ENCODE measurements at regions not wholly inside any gene's neighbourhood (a gene's known extent, or its start where the extent isn't known, plus 50 kb on each side); places are given as distances from the start of the nearest gene placed in this dataset.

- FAIRE-seq (no peak), DNase-seq (ENCODE audit: low spot score) (no peak), ATAC-seq (peak; percentile 32; the same call in 2 of the 3 replicates)
- Histone ChIP-seq H3K36me3 (replicated peaks in 1 of 2; ENCODE audit: control insufficient read depth in 1 of 2, insufficient read depth in 2 of 2, low read length in 2 of 2) (no peaks in the 10 kb centered on the region), H3K4me3 (replicated peaks in 1 of 3; ENCODE audit: insufficient read depth in 1 of 3, low read depth in 2 of 3, low read length in 3 of 3) (no peak overlapping the region), H4K20me1 (ENCODE audit: insufficient read depth, low read length) (no peaks in the 10 kb centered on the region), H3K9ac (ENCODE audit: insufficient read depth, low read depth, low read length) (no peak overlapping the region), H3K9me3 (ENCODE audit: low read length) (no peaks in the 10 kb centered on the region), H3K79me2 (ENCODE audit: insufficient read depth, low read length) (no peaks in the 10 kb centered on the region), H2AFZ (ENCODE audit: low read length) (no peak overlapping the region), H3K27ac (ENCODE audit: extremely low read length, insufficient read depth, low read length) (no peak overlapping the region), H3K4me2 (ENCODE audit: low read depth, low read length) (no peak overlapping the region), H3K27me3 (ENCODE audit: control insufficient read depth in 1 of 2, insufficient read depth in 2 of 2, low read length in 2 of 2) (peaks cover 6 to 44% of the 10 kb centered on the region in 2 experiments), H3K4me1 (ENCODE audit: insufficient read depth, low read length) (no peaks in the 10 kb centered on the region)
- POLR2A ChIA-PET, result no interaction called here
- TF ChIP-seq PREB (CRISPR knock-in tag; IDR thresholded peaks at IDR 0.05), result no peak
- TF ChIP-seq NCOA5 (CRISPR knock-in tag; IDR thresholded peaks at IDR 0.05), result no peak
- no peak for TF ChIP-seq POLR2A (IDR thresholded peaks at IDR 0.05; ENCODE audit: insufficient read depth in 1 of 2, low read depth in 2 of 2, low read length in 2 of 2)
- TF ChIP-seq PHF5A (CRISPR knock-in tag; IDR thresholded peaks at IDR 0.05; ENCODE audit: low read depth, unreplicated experiment), result no peak
- TF ChIP-seq, protein P1, sequence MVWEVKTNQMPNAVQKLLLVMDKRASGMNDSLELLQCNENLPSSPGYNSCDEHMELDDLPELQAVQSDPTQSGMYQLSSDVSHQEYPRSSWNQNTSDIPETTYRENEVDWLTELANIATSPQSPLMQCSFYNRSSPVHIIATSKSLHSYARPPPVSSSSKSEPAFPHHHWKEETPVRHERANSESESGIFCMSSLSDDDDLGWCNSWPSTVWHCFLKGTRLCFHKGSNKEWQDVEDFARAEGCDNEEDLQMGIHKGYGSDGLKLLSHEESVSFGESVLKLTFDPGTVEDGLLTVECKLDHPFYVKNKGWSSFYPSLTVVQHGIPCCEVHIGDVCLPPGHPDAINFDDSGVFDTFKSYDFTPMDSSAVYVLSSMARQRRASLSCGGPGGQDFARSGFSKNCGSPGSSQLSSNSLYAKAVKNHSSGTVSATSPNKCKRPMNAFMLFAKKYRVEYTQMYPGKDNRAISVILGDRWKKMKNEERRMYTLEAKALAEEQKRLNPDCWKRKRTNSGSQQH (CRISPR knock-in tag; IDR thresholded peaks at IDR 0.05; ENCODE audit: low read depth), result no peak
- TF ChIP-seq HOXA7 (CRISPR knock-in tag; IDR thresholded peaks at IDR 0.05), result no peak
- TF ChIP-seq HNF1B (CRISPR knock-in tag; IDR thresholded peaks at IDR 0.05), result no peak
- TF ChIP-seq TEAD3 (CRISPR knock-in tag; optimal IDR thresholded peaks at IDR 0.05; ENCODE audit: borderline replicate concordance), result no peak
- no peak for TF ChIP-seq EZH2 (conservative IDR thresholded peaks at IDR 0.05; ENCODE audit: low read depth, low read length)
- no peak for TF ChIP-seq HNRNPUL1 (IDR thresholded peaks at IDR 0.05; ENCODE audit: low read depth, low read length)
- no peak for TF ChIP-seq ZNF251 (CRISPR knock-in tag; IDR thresholded peaks at IDR 0.05)
- no peak for TF ChIP-seq TRIM22 (IDR thresholded peaks at IDR 0.05)
- in situ Hi-C loops (cut with HindIII; ENCODE audit: extremely low pct_ligation_motif_present, low pct_unique_long_range_greater_than_20kb) (no loop called here), intact Hi-C loops (cut with micrococcal nuclease; ENCODE audit: unreplicated experiment) (no loop called here)
- CTCF ChIA-PET (ENCODE audit: low intra/inter-chr PET ratio, low total read pairs), result no interaction called here
- 6% methylated on average over 33 of the region's 43 CpGs for WGBS (ENCODE audit: low lambda C conversion rate)
- no TSS peak for BruUV-seq (replicated peaks)
Observed at GRCh38 chr6:165988757-165989456, 178.7 kb downstream of the TBXT start.
